LoVo (cell line): ENCODE measurements at regions not wholly inside any gene's neighbourhood (a gene's known extent, or its start where the extent isn't known, plus 50 kb on each side); places are given as distances from the start of the nearest gene placed in this dataset.
"Not testable (repeated sequence)": the region's sequence is repeated elsewhere in the genome, so short reads cannot be mapped to it uniquely, and the experiment has no call there.

Experiments used
- DNase-seq: peaks from one replicate; pipeline ENCODE4 v3.0.0-alpha.2; 2016; ENCODE audit warnings: low spot score

GRCh38 chr1:105399716-105400115 lies 1650.0 kb downstream of the AMY1C start:
- no peak for DNase-seq

- no peak for DNase-seq
These were observed 1640.2 kb upstream of the PRMT6 start for GRCh38 chr1:105416261-105416660.

- DNase-seq = no peak
These were observed 1637.4 kb upstream of the PRMT6 start for GRCh38 chr1:105419030-105419429.

- DNase-seq = no peak
These were observed 1628.9 kb upstream of the PRMT6 start for GRCh38 chr1:105427543-105427942.

- no peak for DNase-seq
These were observed 1619.8 kb upstream of the PRMT6 start for GRCh38 chr1:105436589-105437259.

- DNase-seq = no peak
These were observed 1618.6 kb upstream of the PRMT6 start for GRCh38 chr1:105437847-105438246.

- no peak for DNase-seq
These were observed 1613.6 kb upstream of the PRMT6 start for GRCh38 chr1:105442901-105443300.

GRCh38 chr1:105459759-105460158 lies 1596.7 kb upstream of the PRMT6 start:
- DNase-seq = no peak

GRCh38 chr1:105462308-105462707 lies 1594.2 kb upstream of the PRMT6 start:
- no peak for DNase-seq

- DNase-seq = no peak
These were observed 1588.9 kb upstream of the PRMT6 start for GRCh38 chr1:105467549-105467948.

GRCh38 chr1:105470541-105470940 lies 1585.9 kb upstream of the PRMT6 start:
- not testable (repeated sequence) for DNase-seq

- no peak for DNase-seq
These were observed 1573.0 kb upstream of the PRMT6 start for GRCh38 chr1:105483436-105483835.

- DNase-seq = no peak
These were observed 1571.3 kb upstream of the PRMT6 start for GRCh38 chr1:105485207-105485606.

GRCh38 chr1:105492921-105493320 lies 1563.6 kb upstream of the PRMT6 start:
- DNase-seq = no peak

- no peak for DNase-seq
These were observed 1540.4 kb upstream of the PRMT6 start for GRCh38 chr1:105516068-105516467.

GRCh38 chr1:105533996-105534395 lies 1522.5 kb upstream of the PRMT6 start:
- no peak for DNase-seq

- no peak for DNase-seq
These were observed 1512.0 kb upstream of the PRMT6 start for GRCh38 chr1:105544475-105544874.

- no peak for DNase-seq
These were observed 1500.2 kb upstream of the PRMT6 start for GRCh38 chr1:105556266-105556665.

GRCh38 chr1:105558023-105558422 lies 1498.5 kb upstream of the PRMT6 start:
- DNase-seq = no peak

- no peak for DNase-seq
These were observed 1491.5 kb upstream of the PRMT6 start for GRCh38 chr1:105565006-105565405.

GRCh38 chr1:105585791-105586190 lies 1470.7 kb upstream of the PRMT6 start:
- DNase-seq = no peak

GRCh38 chr1:105591681-105592080 lies 1464.8 kb upstream of the PRMT6 start:
- no peak for DNase-seq

- DNase-seq = no peak
These were observed 1447.8 kb upstream of the PRMT6 start for GRCh38 chr1:105608713-105609112.

- no peak for DNase-seq
These were observed 1430.0 kb upstream of the PRMT6 start for GRCh38 chr1:105626276-105626987.
